H9 (cell line): ENCODE measurements at regions not wholly inside any gene's neighbourhood (a gene's known extent, or its start where the extent isn't known, plus 50 kb on each side); places are given as distances from the start of the nearest gene placed in this dataset.

Source experiments
- DNase-seq: peaks from one replicate; pipeline ENCODE4 v3.0.0-alpha.2; 2017
- H2AFZ ChIP-seq: one replicate; pipeline ENCODE4 v1.6.1; 2013; ENCODE audit warnings: mild to moderate bottlenecking, low read length, control low read depth, moderate library complexity
- H2AK5ac ChIP-seq: 2 replicates; pipeline ENCODE4 v1.6.1; 2013; ENCODE audit warnings: low read length, control low read depth, mixed read lengths; ENCODE audit not compliant: insufficient read length
- H2BK120ac ChIP-seq: one replicate; pipeline ENCODE4 v1.6.1; 2013; ENCODE audit warnings: low read depth, mild to moderate bottlenecking, low read length, control low read depth, inconsistent platforms; ENCODE audit not compliant: poor library complexity, severe bottlenecking
- H2BK12ac ChIP-seq: 2 replicates; pipeline ENCODE4 v1.6.1; 2013; ENCODE audit warnings: low read length, control low read depth, mixed read lengths, low read depth; ENCODE audit not compliant: insufficient read length
- H2BK15ac ChIP-seq: 2 replicates; pipeline ENCODE4 v1.6.1; 2013; ENCODE audit warnings: low read depth, low read length, control low read depth
- H2BK20ac ChIP-seq: one replicate; pipeline ENCODE4 v1.6.1; 2013; ENCODE audit warnings: low read depth, mild to moderate bottlenecking, low read length, control low read depth, inconsistent platforms; ENCODE audit not compliant: poor library complexity, severe bottlenecking
- H2BK5ac ChIP-seq: 2 replicates; pipeline ENCODE4 v1.6.1; 2013; ENCODE audit warnings: low read length, control low read depth, mixed read lengths; ENCODE audit not compliant: insufficient read length
- H3K14ac ChIP-seq: 2 replicates; pipeline ENCODE4 v1.6.1; 2013; ENCODE audit warnings: low read length, control low read depth; ENCODE audit not compliant: insufficient read depth
- H3K18ac ChIP-seq: 2 replicates; pipeline ENCODE4 v1.6.1; 2013; ENCODE audit warnings: low read depth, mild to moderate bottlenecking, mixed read lengths, low read length, control low read depth; ENCODE audit not compliant: insufficient read length
- H3K23ac ChIP-seq: 2 replicates; pipeline ENCODE4 v1.6.1; 2013; ENCODE audit warnings: low read length, control low read depth, mixed read lengths, low read depth; ENCODE audit not compliant: insufficient read length
- H3K23me2 ChIP-seq: 2 replicates; pipeline ENCODE4 v1.6.1; 2013; ENCODE audit warnings: low read depth, mild to moderate bottlenecking, mixed read lengths, low read length, control low read depth; ENCODE audit not compliant: insufficient read length, poor library complexity, severe bottlenecking
- H3K27ac ChIP-seq: 2 replicates; pipeline ENCODE4 v1.5.1; 2013; ENCODE audit warnings: low read length, control low read depth, mixed read lengths, low read depth; ENCODE audit not compliant: insufficient read length
- H3K27me3 ChIP-seq: 2 replicates; pipeline ENCODE4 v1.6.1; 2013; ENCODE audit warnings: low read length, control low read depth, inconsistent platforms; ENCODE audit not compliant: insufficient read depth
- H3K4ac ChIP-seq: 2 replicates; pipeline ENCODE4 v1.6.1; 2013; ENCODE audit warnings: low read depth, mild to moderate bottlenecking, control low read depth, inconsistent platforms, low read length, moderate library complexity
- H3K4me1 ChIP-seq: 2 replicates; pipeline ENCODE4 v1.6.1; 2013; ENCODE audit warnings: low read length, control low read depth, inconsistent platforms; ENCODE audit not compliant: insufficient read depth
- H3K4me2 ChIP-seq: 2 replicates; pipeline ENCODE4 v1.6.1; 2013; ENCODE audit warnings: low read length, control low read depth, mixed read lengths; ENCODE audit not compliant: insufficient read length, insufficient read depth
- H3K56ac ChIP-seq: 2 replicates; pipeline ENCODE4 v1.6.1; 2013; ENCODE audit warnings: low read depth, mild to moderate bottlenecking, mixed read lengths, low read length, control low read depth; ENCODE audit not compliant: insufficient read length
- H3K79me1 ChIP-seq: 2 replicates; pipeline ENCODE4 v1.6.1; 2013; ENCODE audit warnings: low read depth, mild to moderate bottlenecking, moderate library complexity, low read length, control low read depth, inconsistent platforms; ENCODE audit not compliant: insufficient read depth, poor library complexity, severe bottlenecking
- H3K79me2 ChIP-seq: 2 replicates; pipeline ENCODE4 v1.6.1; 2013; ENCODE audit warnings: low read length, control low read depth, inconsistent platforms; ENCODE audit not compliant: insufficient read depth
- H3K9ac ChIP-seq: 2 replicates; pipeline ENCODE4 v1.6.1; 2013; ENCODE audit warnings: low read length, control low read depth, mixed read lengths; ENCODE audit not compliant: insufficient read length; ENCODE audit errors: extremely low read depth
- H3K9me3 ChIP-seq: one replicate; pipeline ENCODE4 v1.6.1; 2013; ENCODE audit warnings: low read depth, low read length, inconsistent platforms; ENCODE audit not compliant: control insufficient read depth
- H3T11ph ChIP-seq: one replicate; pipeline ENCODE4 v1.6.1; 2013; ENCODE audit warnings: mild to moderate bottlenecking, low read length, control low read depth, inconsistent platforms
- H4K20me1 ChIP-seq: one replicate; pipeline ENCODE4 v1.6.1; 2013; ENCODE audit not compliant: control insufficient read depth, insufficient read length, insufficient read depth
- H4K5ac ChIP-seq: 2 replicates; pipeline ENCODE4 v1.6.1; 2013; ENCODE audit warnings: low read depth, mild to moderate bottlenecking, mixed read lengths, low read length, control low read depth; ENCODE audit not compliant: insufficient read length
- H4K8ac ChIP-seq: replicated peaks from 2 replicates; pipeline ENCODE4 v1.6.1; 2013; ENCODE audit warnings: low read length, control low read depth, mixed read lengths, low read depth; ENCODE audit not compliant: insufficient read length
- H4K91ac ChIP-seq: 2 replicates; pipeline ENCODE4 v1.6.1; 2013; ENCODE audit warnings: low read depth, mild to moderate bottlenecking, moderate library complexity, mixed read lengths, low read length, control low read depth; ENCODE audit not compliant: insufficient read length
- H3K27ac Mint-ChIP-seq, 3 experiments: 2 replicates in 2 of 3; 3 replicates in 1 of 3; pipeline ENCODE4 v1.8.0; 2020 to 2021; ENCODE audit warnings: mixed read lengths in 3 of 3, mild to moderate bottlenecking in 1 of 3, moderate library complexity in 1 of 3
- H3K27me3 Mint-ChIP-seq: 2 replicates; pipeline ENCODE4 v1.8.0; 2021; ENCODE audit warnings: low read depth, mild to moderate bottlenecking, moderate library complexity, mixed read lengths
- H3K36me3 Mint-ChIP-seq, 3 experiments: 2 replicates in 2 of 3; 3 replicates in 1 of 3; pipeline ENCODE4 v1.8.0; 2020 to 2021; ENCODE audit warnings: low read depth in 3 of 3, mixed read lengths in 3 of 3; ENCODE audit not compliant: insufficient read depth in 1 of 3
- H3K4me1 Mint-ChIP-seq, 2 experiments: 2 replicates each; pipeline ENCODE4 v1.8.0; 2020; ENCODE audit warnings: mixed read lengths in 2 of 2
- H3K4me3 Mint-ChIP-seq, 2 experiments: 2 replicates in 1 of 2; 3 replicates in 1 of 2; pipeline ENCODE4 v1.8.0; 2020 to 2021; ENCODE audit warnings: mild to moderate bottlenecking in 2 of 2, mixed read lengths in 2 of 2, moderate library complexity in 1 of 2
- H3K9me3 Mint-ChIP-seq, 2 experiments: 2 replicates in 1 of 2; 3 replicates in 1 of 2; pipeline ENCODE4 v1.8.0; 2020; ENCODE audit warnings: mild to moderate bottlenecking in 2 of 2, mixed read lengths in 2 of 2, moderate library complexity in 1 of 2
- WGBS: extraction: QIAGEN DNeasy Blood & Tissue Kit; methylation state at CpG from one replicate; pipeline ENCODE4 v1.1.7; 2013; ENCODE audit warnings: missing lambda C conversion rate, low lambda C conversion rate, mixed read lengths; ENCODE audit not compliant: insufficient read length; ENCODE audit errors: extremely low coverage; 5-methylcytosine and 5-hydroxymethylcytosine counted together
- TF ChIP-seq, protein P1 (sequence below): fragments of 200-600 bp; sonication (generic); conservative IDR thresholded peaks from 3 replicates; pipeline ENCODE4 v1.8.0; 2021; ENCODE audit warnings: antibody characterized with exemption, mild to moderate bottlenecking

- Histone ChIP-seq H3T11ph (no peak overlapping the region), H3K79me2 (no peaks in the 10 kb centered on the region), H3K9ac (no peak overlapping the region), H3K4ac (no peak overlapping the region), H3K56ac (no peak overlapping the region), H4K5ac (no peak overlapping the region), H4K8ac (no peak overlapping the region), H3K27ac (no peak overlapping the region), H3K14ac (no peak overlapping the region), H3K23me2 (no peaks in the 10 kb centered on the region), H2AK5ac (no peak overlapping the region), H3K4me2 (no peak overlapping the region), H3K79me1 (no peaks in the 10 kb centered on the region), H4K91ac (no peak overlapping the region), H2AFZ (no peak overlapping the region), H3K4me1 (no peaks in the 10 kb centered on the region), H2BK15ac (no peak overlapping the region), H4K20me1 (no peaks in the 10 kb centered on the region), H2BK5ac (no peak overlapping the region), H3K27me3 (no peaks in the 10 kb centered on the region), H2BK12ac (no peak overlapping the region), H3K23ac (no peak overlapping the region), H2BK120ac (no peak overlapping the region), H3K9me3 (no peaks in the 10 kb centered on the region), H2BK20ac (no peak overlapping the region), H3K18ac (no peak overlapping the region)
- no peaks in the 10 kb centered on the region; a peak in 1 of 7 replicates for H3K36me3 Mint-ChIP-seq
- DNase-seq, result no peak
- no peak overlapping the region for H3K27ac Mint-ChIP-seq
- H3K27me3 Mint-ChIP-seq, result no peaks in the 10 kb centered on the region; the same call in 1 of the 2 replicates
- peaks cover 0 to under 1% of the 10 kb centered on the region in 2 experiments; a peak in 2 of 5 replicates for H3K9me3 Mint-ChIP-seq
- H3K4me3 Mint-ChIP-seq, result no peak overlapping the region
- no peaks in the 10 kb centered on the region for H3K4me1 Mint-ChIP-seq
- no CpG with 5 or more reads among the region's 4 CpGs for WGBS
- TF ChIP-seq, protein P1, sequence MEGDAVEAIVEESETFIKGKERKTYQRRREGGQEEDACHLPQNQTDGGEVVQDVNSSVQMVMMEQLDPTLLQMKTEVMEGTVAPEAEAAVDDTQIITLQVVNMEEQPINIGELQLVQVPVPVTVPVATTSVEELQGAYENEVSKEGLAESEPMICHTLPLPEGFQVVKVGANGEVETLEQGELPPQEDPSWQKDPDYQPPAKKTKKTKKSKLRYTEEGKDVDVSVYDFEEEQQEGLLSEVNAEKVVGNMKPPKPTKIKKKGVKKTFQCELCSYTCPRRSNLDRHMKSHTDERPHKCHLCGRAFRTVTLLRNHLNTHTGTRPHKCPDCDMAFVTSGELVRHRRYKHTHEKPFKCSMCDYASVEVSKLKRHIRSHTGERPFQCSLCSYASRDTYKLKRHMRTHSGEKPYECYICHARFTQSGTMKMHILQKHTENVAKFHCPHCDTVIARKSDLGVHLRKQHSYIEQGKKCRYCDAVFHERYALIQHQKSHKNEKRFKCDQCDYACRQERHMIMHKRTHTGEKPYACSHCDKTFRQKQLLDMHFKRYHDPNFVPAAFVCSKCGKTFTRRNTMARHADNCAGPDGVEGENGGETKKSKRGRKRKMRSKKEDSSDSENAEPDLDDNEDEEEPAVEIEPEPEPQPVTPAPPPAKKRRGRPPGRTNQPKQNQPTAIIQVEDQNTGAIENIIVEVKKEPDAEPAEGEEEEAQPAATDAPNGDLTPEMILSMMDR, result no peak
These were observed 576.2 kb upstream of the CLINT1 start for GRCh38 chr5:158435161-158435616.
